ENCODE measurements at regions not wholly inside any gene's neighbourhood (a gene's known extent, or its start where the extent isn't known, plus 50 kb on each side); places are given as distances from the start of the nearest gene placed in this dataset.
"Not testable (repeated sequence)": the region's sequence is repeated elsewhere in the genome, so short reads cannot be mapped to it uniquely, and the experiment has no call there.

GRCh38 chr3:30305021-30305420 lies 301.4 kb upstream of the TGFBR2 start:
- no peak for DNase-seq

GRCh38 chr3:30306896-30307295 lies 299.5 kb upstream of the TGFBR2 start:
- no peak for DNase-seq

DNA sequence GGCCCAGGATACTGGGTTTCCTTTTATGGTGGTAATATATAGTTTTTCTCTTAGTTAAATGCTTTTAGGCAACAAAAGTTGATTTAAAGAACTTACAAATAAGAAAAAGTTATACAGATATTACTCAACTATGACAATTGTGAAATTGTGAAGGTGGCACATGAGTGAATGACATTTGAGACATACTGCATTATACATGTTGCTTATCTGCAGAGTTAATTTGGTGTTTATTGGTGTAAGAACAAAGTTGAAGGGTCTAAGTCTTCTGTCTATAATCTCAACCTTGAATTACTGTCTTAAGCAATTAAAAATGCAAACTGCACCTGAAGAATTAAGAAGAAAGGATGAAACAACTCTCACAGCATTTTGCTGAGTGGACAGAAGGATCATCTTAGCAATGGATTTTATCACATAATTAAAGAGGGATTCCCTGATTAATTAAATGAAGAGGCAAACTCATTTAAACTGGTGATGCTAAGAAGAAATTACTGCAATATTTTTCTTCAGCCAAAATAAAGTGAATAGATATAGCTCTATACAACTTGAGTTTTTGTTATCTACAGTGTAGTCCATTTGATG lies 298.9 kb upstream of the TGFBR2 start:
- no peak for DNase-seq

DNA sequence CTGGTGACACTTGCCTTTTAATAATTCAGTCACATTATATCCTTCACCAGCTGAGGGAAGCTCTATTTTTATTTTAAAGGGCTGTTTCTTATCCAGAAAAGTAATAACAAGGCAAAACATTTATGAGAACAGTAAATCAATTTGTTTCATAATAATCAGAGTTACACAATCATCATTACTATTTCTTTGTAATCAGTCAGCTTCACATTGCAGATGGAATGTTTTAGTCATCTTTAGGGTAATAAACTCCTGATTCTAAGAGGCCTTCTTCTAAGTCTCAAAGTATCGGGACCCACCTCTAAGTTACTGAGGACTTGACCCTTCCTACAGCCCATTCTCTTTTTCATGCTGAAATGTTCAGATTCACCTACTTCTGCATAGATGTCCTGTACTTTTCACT lies 298.3 kb upstream of the TGFBR2 start:
- DNase-seq = no peak

DNA sequence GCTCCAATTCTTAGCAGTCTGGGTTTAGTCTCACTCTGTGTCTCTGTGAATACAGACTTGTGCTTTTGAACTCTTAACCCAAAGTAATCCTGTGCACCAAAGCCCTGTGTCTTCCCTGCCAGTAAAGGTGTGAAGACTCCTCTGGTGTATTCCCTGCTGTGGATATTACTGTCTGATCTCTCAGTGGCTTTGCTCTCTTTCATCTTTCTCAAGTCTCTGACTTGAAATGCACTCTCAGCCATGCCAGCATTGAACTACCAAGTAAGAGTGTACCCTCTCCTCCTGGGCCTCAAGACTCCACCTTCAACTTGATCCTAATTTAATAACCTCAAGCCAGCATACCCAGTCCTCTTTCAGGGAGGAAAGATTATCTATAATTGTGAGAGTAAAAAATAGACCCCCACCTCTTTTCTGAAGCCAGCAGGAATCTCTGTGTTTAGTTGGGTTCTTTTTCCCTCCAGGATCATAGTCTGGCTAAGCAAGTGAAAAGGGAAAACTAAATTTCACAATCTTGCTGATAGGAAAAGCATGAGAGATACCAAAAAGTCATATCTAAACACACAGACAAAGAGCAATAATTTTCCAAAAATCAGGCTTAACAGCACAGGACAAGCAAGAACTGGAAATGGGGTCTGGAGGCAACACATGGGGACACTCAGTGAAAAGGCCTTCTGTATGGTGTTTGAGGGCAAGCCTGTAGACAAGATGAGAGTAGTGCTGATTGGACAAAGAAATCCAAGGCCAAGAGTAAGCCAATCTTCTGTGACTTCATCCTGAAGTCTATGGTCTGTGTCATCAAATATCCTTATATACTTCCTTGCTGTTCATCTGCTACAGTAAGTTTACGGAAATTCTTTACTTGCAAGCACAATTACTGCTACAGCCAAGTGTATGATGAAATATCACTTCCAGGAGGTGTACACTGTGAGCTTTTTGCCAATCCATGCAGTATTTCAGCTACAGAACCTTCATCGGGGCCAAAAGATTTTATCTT lies 296.1 kb upstream of the TGFBR2 start:
- DNase-seq = no peak

DNA sequence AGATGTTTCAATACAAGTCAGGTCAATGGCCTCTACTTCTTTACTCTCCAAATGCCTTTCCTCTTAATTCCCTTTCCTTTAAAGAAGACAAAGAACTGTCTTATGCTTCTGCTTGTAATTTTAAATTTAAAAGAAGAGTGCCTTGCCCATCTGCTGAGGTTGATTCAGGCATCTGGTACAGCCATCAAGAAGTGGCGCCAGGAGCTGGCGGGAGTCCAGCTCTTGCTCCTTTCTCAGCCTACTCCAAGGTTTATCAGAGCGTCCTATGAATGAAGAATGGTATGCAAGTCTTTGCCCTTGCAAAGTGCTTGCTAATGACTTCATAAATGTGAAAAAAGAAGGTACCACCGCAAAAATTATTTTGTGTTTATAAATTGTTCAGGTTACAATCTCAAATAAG lies 294.6 kb upstream of the TGFBR2 start:
- no peak for DNase-seq

GRCh38 chr3:30313840-30314239 lies 292.6 kb upstream of the TGFBR2 start:
- no peak for DNase-seq

GRCh38 chr3:30314757-30315325 lies 291.6 kb upstream of the TGFBR2 start:
- no peak for DNase-seq

GRCh38 chr3:30315447-30315846 lies 291.0 kb upstream of the TGFBR2 start:
- no peak for DNase-seq

GRCh38 chr3:30317561-30317960 lies 288.8 kb upstream of the TGFBR2 start:
- DNase-seq = no peak

GRCh38 chr3:30318110-30318509 lies 288.3 kb upstream of the TGFBR2 start:
- DNase-seq = no peak

DNA sequence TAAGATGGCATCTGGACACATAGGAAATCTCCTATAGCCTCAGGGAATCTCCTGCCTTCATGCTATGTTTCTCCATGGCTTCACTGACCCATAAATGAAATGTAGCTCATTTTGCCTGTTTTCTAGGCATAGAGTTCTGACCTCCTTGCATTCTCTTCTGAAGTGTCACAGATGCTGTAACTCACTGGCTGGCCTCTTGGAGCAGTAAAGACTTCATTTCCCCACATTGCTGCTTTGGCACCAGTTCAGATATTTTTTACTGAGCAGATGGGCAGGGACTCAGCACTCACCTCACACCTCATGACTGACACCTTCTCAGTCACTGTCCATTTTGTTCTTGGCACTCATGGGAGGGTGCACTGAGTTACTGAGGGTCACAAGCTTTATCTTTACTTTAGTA lies 286.7 kb upstream of the TGFBR2 start:
- peak; percentile 10 for DNase-seq

GRCh38 chr3:30320392-30320791 lies 286.0 kb upstream of the TGFBR2 start:
- no peak for DNase-seq

DNA sequence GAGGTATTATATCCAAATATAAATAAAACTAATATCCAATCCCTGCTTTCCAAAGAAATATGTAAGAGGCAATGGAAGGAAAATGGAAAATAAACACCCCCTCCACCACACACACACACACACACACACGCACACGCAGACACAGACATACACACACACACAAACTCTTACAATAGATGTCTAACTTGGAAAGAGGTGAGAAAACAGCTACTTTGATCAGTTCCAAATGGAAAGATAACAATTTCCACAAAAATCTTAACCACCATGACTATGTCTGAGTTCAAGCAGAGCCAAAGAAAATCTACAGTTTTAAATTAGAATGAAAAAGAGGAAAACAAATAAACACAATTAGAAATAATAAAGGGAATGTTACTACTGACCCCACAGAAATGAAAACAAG lies 285.3 kb upstream of the TGFBR2 start:
- DNase-seq = no peak

- DNase-seq = not testable (repeated sequence)
Measured at GRCh38 chr3:30323649-30324048, 282.8 kb upstream of the TGFBR2 start.

DNA sequence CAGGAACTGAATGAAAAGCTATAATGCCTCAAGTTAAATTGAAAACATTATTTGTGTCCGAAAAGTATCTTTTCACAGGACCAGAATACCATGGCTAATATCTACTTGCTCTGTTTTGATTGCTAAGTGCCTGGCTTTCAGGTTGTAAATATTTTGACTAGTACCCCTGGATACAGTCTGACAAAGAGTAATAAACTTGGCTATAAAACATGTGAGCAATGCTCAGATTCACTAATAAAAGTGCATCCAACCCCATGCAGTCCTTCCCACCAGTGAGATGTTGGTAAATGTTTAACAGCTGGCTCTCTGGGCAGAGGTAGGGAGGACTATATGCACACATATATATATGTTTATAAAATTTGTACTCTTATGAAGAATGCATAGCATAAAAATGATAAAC lies 281.8 kb upstream of the TGFBR2 start:
- no peak for DNase-seq

GRCh38 chr3:30327976-30328375 lies 278.4 kb upstream of the TGFBR2 start:
- not testable (repeated sequence) for DNase-seq

GRCh38 chr3:30328935-30329334 lies 277.5 kb upstream of the TGFBR2 start:
- not testable (repeated sequence) for DNase-seq

DNA sequence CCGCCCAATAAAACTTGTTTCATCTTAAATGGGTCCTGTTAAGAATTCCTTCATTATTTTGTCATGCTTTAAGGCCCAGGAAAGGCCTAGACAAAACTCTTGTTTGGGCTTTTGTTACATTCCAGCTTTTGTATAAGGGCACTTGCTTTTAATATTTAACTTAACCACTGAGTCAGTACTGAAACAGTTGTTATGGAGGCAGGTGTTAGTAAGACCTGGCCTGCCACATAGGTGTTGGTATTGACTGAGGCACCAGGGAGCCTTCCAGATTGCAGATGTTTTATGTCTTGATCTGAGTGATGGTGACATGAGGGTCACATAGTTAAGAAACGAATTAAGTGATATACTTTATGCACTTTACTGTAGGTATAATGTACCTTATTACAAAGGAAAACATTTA lies 274.9 kb upstream of the TGFBR2 start:
- DNase-seq = no peak

DNA sequence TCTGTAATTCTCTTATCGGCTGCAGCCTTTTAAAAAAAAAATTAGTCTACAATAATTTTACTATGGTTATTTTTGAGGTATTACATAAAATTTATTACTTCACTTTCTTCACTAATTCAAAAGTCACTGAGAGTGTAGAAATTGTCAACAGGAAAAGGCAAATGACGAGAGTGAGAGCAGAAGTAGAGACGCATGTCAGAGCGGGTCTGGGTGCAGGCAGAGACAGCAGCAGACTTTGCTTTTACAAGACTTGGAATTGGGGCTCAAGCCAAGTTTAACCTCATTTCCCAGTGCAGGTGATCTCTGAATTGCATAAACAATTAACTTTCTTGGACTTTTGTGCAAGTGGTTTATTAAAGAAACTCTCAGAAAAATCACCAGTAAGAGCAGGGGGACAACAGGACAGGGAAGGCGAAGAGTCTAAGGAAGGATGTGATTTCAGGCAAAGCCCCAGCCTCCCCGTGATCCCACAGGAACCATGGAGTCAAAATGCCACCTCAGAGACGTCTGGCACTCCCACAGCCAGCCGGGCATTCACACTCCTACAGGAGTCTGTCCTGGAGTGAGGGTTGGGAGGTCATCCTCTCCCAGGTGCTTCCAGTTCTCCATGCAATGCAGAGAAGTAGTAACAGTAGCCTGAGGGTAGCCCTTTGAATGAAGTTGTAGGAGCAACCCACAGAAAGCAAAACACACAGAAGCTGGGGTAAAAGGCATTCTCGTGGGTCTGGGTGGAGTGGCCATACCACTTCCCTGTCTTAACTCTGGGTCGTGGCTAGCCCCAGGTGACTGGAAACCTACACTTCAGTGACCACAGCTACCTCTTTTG lies 274.0 kb upstream of the TGFBR2 start:
- no peak for DNase-seq

DNA sequence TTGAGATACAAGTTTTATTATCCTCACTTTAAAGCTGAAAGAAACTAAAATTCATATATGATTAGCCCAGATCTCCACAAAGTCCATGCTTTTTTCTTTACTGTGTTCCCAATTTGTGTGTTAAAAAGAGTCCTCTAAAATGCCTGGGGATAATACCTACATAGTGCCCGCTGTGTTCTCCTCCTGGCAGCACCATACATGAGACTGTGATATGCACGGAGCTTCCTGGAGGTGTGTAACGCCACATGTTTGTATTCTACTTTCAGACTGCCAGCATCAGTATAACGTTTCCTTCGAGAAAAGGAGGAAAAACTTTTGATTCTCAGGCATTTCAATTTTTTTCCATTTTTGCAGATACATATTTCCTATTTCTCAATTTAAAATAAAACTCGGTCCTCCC lies 273.3 kb upstream of the TGFBR2 start:
- DNase-seq = no peak

- DNase-seq = no peak
Measured at GRCh38 chr3:30333903-30334302, 272.5 kb upstream of the TGFBR2 start.

GRCh38 chr3:30340500-30340899 lies 265.9 kb upstream of the TGFBR2 start:
- DNase-seq = no peak

Measured in NCI-H345 (cell line).